ENCODE measurements at regions not wholly inside any gene's neighbourhood (a gene's known extent, or its start where the extent isn't known, plus 50 kb on each side); places are given as distances from the start of the nearest gene placed in this dataset.

- 8% methylated on average over 3 of the region's 3 CpGs for WGBS (ENCODE audit: insufficient coverage, insufficient replicate concordance, low lambda C conversion rate, missing lambda C conversion rate)
- SMC1A ChIA-PET (ENCODE audit: uncharacterized antibody, unreplicated experiment) = interaction anchor here (0.7 kb wide), 1 partner anchor 8 kb away, joined by 3 read pairs; no protein-coding TSS in a partner anchor
- Histone ChIP-seq H3K36me3 (ENCODE audit: control insufficient read depth in 2 of 2, insufficient read depth in 2 of 2, low read length in 1 of 2) (no peaks in the 10 kb centered on the region), H3K9ac (ENCODE audit: control insufficient read depth, insufficient read depth, low read length) (no peak overlapping the region), H4K20me1 (ENCODE audit: control insufficient read depth, insufficient read depth) (no peaks in the 10 kb centered on the region), H3K79me2 (ENCODE audit: control insufficient read depth, insufficient read depth, low read length) (no peaks in the 10 kb centered on the region), H3K4me2 (ENCODE audit: control insufficient read depth, insufficient read depth) (no peak overlapping the region), H3K9me3 (replicated peaks; ENCODE audit: control insufficient read depth, insufficient read depth, low read length) (no peaks in the 10 kb centered on the region), H2AFZ (ENCODE audit: control insufficient read depth, low read depth, low read length) (no peak overlapping the region), H3K27me3 (replicated peaks in 1 of 2; ENCODE audit: control insufficient read depth in 2 of 2, insufficient read depth in 2 of 2, low read length in 1 of 2) (no peaks in the 10 kb centered on the region), H3K4me3 (no peak overlapping the region), H3K4me1 (ENCODE audit: control insufficient read depth, insufficient read depth, low read length) (no peaks in the 10 kb centered on the region), H3K27ac (ENCODE audit: control insufficient read depth, insufficient read depth) (no peak overlapping the region)
- DNase-seq (ENCODE audit: low read depth, low spot score) = no peak
- BruUV-seq (replicated peaks) = no TSS peak
- CTCF ChIA-PET = interaction anchor here (0.9 to 1.0 kb wide), 2 partner anchors 9 to 45 kb away, joined by 4 read pairs; no protein-coding TSS in a partner anchor
- RAD21 ChIA-PET (ENCODE audit: unreplicated experiment) = no interaction called here
- no peak for FAIRE-seq
- POLR2A ChIA-PET = no interaction called here
- TF ChIP-seq ZNF217 (IDR thresholded peaks at IDR 0.05) (no peak), PBX3 (IDR thresholded peaks at IDR 0.05; ENCODE audit: insufficient replicate concordance, low read depth, low read length) (no peak), NR2F1 (conservative IDR thresholded peaks at IDR 0.05) (no peak), SMC3 (IDR thresholded peaks at IDR 0.05; ENCODE audit: borderline replicate concordance, low read length) (no peak), SIX5 (IDR thresholded peaks at IDR 0.05; ENCODE audit: low read depth, low read length, severe bottlenecking) (no peak), POLR2A (IDR thresholded peaks at IDR 0.05; ENCODE audit: low read depth, low read length) (no peak), ZNF274 (IDR thresholded peaks at IDR 0.05; ENCODE audit: insufficient read depth, insufficient read length) (no peak), NRF1 (conservative IDR thresholded peaks at IDR 0.05; ENCODE audit: low read depth, low read length) (no peak), SUPT20H (IDR thresholded peaks at IDR 0.05; ENCODE audit: borderline replicate concordance, control insufficient read depth, low read depth, low read length) (no peak), RCOR1 (conservative IDR thresholded peaks at IDR 0.05; ENCODE audit: low read depth, low read length) (no peak)
- no peak for ATAC-seq
- intact Hi-C loops (cut with micrococcal nuclease; ENCODE audit: unreplicated experiment) = no loop called here
- in situ Hi-C loops (cut with MboI) = no loop called here
Observed at GRCh38 chr3:24725514-24726255, 231.0 kb upstream of the THRB start.

All from GM12878 (cell line).